Femur (tissue), 1 donor: ENCODE measurements at regions not wholly inside any gene's neighbourhood (a gene's known extent, or its start where the extent isn't known, plus 50 kb on each side); places are given as distances from the start of the nearest gene placed in this dataset.
"Not testable (repeated sequence)": the region's sequence is repeated elsewhere in the genome, so short reads cannot be mapped to it uniquely, and the experiment has no call there.

Experiments used
- DNase-seq: peaks from one replicate; pipeline ENCODE4 v3.0.0-alpha.2; 2017

DNA sequence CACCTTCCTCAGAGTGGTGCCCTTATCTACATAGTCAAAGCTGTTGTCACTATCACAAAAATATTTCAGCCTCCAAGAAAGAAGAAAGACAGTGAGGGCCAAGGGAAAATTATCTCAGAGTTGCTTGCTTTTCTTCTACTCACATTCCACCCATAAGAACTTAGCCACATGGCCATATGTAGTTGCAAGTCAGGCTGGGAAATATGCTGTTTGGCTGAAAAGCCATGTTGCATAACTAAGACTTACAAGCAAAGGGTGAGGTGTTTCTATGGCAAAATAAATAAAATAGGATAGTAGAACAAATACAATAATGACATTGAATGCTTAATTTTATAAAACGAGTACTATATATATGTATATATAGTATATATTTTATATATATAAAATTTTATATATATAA is 365.9 kb upstream of the PABPC4L start:
- no peak for DNase-seq

- no peak for DNase-seq
Observed at GRCh38 chr4:134560728-134561127, 359.1 kb upstream of the PABPC4L start.

- no peak for DNase-seq
Observed at GRCh38 chr4:134552063-134552462, 350.5 kb upstream of the PABPC4L start.

DNA sequence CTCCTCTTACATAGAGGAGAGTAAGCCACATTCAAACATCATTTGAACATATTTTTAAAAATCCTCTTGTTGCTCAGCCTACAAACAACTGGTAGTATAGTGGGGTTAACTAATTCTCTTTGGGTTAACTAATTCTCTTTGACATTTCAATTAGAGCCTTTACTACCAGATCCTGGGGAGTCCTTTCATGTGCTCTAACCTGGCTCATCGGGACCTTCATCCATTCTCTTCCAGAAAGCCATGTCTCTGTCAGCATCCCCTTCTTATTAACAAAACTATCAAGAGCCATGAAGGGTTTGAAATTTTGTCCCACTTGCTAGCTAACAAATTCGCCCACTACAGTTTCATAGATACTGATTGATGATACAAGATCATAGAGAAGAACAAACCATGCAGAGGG is 349.8 kb upstream of the PABPC4L start:
- no peak for DNase-seq

DNA sequence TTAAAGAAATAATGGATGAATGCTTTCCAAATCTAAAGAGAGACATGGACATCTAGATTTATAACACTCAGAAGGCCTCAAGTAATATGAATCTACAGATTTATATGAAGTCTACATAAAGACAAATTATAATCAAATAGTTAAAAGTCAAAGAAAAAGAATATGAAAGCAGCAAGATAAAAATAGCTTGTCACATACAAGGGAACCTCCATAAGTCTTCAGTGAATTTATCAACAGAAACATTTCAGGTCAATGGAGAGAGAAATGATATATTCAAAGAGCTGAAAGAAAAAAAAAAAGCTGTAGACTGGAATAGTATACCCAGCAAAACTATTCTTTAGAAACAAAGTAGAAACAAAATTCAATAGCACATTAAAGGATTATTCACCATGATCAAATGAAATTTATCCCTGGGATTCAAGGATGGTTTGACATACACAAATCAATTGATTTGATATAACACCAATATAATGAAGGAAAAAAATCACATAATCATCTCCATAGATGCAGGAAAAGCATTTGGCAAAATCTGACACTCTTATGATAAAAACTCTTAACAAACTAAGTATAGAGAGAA is 346.6 kb upstream of the PABPC4L start:
- no peak for DNase-seq

- no peak for DNase-seq
Observed at GRCh38 chr4:134546279-134546678, 344.7 kb upstream of the PABPC4L start.

DNA sequence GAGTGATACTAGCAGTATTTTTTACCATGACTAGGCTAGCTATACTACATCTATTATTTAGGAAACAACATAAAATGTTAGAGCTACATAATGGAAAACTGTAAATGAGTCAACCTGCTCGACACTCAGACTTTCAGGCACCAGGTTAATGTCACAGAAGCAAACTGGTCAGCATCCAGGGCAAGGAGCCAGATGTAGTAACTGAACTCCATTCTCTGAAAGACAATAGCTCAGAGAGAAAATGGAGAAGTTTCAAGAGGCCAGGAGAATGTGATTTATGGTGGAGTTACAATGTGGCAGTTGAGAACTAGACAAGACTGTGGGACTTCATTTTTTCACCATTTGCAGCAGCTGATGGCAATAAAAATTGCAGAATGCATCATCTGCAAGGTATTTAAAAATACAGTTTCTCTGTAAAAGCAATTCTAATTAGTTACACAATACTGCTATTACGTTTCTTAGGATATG is 342.7 kb upstream of the PABPC4L start:
- DNase-seq, result peak; percentile 23

DNA sequence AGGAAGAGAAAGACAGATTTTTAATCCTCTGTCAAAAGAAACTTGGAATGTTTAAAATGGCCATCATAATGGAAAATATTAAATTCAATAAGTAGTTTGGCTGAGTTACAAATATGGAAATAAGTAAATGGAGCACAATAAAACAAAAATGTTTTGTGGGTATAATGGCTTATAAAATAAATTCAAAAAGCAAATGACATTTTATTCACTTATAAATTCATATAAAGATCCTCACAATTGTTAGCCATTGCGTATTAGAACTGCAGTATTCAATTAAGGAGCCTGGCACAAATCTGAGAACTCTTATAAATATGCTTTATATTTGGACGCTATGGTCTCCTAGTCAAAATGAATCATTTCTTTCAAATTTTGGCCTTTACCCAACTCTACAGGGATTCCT is 339.0 kb upstream of the PABPC4L start:
- no peak for DNase-seq

DNA sequence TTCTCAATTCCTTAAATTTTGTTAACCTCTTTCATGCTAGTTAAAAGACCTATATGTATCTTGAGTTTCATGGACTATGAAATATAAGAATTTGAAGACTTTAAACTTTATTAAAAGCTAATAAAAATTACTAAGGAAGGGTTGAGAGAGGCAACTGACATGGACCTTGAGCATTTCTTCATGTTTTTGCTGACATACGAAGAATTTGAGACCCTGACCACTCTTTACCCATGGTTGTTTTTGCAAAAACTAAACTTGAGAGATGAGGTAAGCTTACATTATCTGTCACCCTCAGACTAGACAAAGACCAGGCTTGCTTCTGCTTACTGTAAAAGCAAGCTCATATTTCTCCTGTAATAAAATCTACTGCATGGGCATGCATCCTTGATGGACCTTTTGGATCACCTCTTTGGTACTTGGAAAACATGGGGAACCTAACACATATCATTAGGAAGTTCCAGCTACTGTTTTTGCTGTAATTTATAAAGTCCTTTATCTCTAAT is 338.2 kb upstream of the PABPC4L start:
- no peak for DNase-seq

DNA sequence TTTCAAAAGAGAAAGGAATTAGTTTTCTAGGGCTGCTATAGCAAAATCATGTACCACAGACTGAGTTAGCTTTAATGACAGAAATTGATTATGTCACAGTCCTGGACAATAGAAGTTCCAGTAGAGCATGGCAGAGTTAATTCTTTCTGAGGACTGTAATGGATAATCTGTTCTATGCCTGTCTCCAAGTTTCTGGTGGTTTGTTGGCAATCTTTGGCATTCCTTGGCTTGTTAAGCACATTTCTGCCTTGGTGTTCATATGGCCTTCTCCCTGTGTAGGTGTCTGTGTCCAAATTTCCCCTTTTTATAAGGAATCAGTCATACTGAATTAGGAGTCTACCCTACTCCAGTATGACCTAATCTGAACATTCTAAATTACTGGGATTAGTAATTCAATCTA is 336.1 kb upstream of the PABPC4L start:
- no peak for DNase-seq

DNA sequence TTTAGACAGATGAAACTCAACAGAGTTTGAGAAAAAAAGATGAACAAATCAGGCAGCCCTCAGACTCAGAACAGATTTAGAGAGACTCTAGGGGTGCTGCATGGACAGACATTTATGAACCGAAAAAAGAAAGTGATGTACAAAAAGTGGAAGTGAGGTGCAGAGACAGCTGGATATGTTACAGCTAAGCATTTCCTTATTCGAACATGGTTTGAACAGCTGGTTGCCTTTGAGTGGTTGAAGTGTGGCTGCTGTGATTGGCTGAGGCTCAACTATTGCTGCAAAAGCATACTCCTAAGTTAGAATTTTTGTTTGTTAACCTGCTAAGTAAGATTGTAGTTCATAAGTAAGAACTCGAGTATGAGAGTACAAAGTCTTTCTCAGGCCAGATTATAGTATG is 331.5 kb upstream of the PABPC4L start:
- DNase-seq, result no peak

GRCh38 chr4:134531013-134531412 is 329.4 kb upstream of the PABPC4L start:
- no peak for DNase-seq

DNA sequence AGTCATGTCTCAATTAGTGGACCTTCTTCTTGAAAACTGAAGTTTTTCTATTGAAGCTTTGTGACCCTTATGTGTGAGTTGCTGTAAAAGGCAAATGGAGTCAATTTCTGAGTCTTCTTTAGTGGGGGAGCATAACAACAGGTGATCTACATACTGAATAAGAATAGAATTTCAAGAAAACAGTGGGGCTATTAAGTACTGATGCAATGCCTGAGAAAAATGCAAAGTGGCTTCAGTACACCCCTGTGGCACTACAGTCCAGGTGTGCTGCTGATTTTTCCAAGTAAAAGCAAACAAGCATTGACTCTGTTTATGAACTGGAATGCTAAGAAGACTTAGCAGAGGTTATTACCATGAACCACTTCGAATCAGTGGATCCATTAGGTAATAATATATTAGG is 328.0 kb upstream of the PABPC4L start:
- DNase-seq, result no peak

- DNase-seq, result no peak
Observed at GRCh38 chr4:134518574-134519217, 317.1 kb upstream of the PABPC4L start.

- DNase-seq, result no peak
Observed at GRCh38 chr4:134510544-134510943, 309.0 kb upstream of the PABPC4L start.

GRCh38 chr4:134505511-134505910 is 303.9 kb upstream of the PABPC4L start:
- DNase-seq, result no peak

GRCh38 chr4:134501973-134502643 is 300.5 kb upstream of the PABPC4L start:
- no peak for DNase-seq

DNA sequence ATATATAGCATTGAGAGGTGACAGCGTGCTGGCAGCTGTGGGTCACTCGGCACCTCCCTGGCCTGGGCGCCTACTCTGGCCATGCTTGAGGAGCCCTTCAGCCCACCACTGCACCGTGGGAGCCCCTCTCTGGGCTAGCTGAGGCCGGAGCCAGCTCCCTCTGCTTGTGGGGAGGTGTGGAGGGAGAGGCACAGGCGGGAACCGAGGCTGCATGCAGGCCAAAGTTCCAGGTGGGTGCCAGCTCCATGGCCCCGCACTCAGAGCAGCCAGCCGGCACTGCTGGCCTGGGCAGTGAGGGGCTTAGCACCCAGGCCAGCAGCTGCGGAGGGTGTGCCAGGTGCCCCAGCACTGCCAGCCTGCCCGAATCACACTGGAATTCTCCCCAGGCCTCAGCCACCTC is 299.9 kb upstream of the PABPC4L start:
- not testable (repeated sequence) for DNase-seq

- no peak for DNase-seq
Observed at GRCh38 chr4:134499074-134499473, 297.5 kb upstream of the PABPC4L start.

- no peak for DNase-seq
Observed at GRCh38 chr4:134490863-134491262, 289.3 kb upstream of the PABPC4L start.

GRCh38 chr4:134483514-134483913 is 281.9 kb upstream of the PABPC4L start:
- not testable (repeated sequence) for DNase-seq

DNA sequence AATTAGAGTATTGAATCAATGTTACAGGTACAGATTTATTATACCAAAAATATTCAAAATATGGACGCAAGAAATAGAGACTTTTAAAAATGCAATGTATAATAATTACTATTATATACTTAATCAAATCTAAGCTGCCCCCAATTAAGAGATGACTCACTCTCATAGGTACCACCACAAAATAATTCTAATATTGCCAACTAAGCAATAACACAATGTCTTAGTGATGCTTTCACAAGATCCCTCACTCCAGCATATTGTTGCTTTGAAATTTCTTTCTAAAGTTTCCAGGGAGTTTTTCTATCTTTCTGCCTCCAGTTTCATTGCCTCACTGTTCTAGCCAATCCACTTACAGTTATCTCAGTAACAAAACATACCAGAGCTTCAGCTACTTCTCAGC is 270.0 kb upstream of the PABPC4L start:
- DNase-seq, result no peak

GRCh38 chr4:134470544-134470943 is 269.0 kb upstream of the PABPC4L start:
- no peak for DNase-seq

- DNase-seq, result no peak
Observed at GRCh38 chr4:134465417-134465816, 263.8 kb upstream of the PABPC4L start.
